Ishikawa (cell line): ENCODE measurements at regions not wholly inside any gene's neighbourhood (a gene's known extent, or its start where the extent isn't known, plus 50 kb on each side); places are given as distances from the start of the nearest gene placed in this dataset.

ENCODE experiments used
- CEBPB ChIP-seq: IDR thresholded peaks from 2 replicates; pipeline ENCODE4 v1.6.1; 2012
- CREB1 ChIP-seq: IDR thresholded peaks from 2 replicates; pipeline ENCODE4 v1.6.1; 2012; ENCODE audit warnings: low read depth
- EGR1 ChIP-seq: IDR thresholded peaks from 2 replicates; pipeline ENCODE4 v1.6.1; 2012
- EP300 ChIP-seq: IDR thresholded peaks from 2 replicates; pipeline ENCODE4 v1.6.1; 2012; ENCODE audit warnings: borderline replicate concordance
- FOXM1 ChIP-seq: IDR thresholded peaks from 2 replicates; pipeline ENCODE4 v1.6.1; 2012; ENCODE audit warnings: low read depth, borderline replicate concordance
- MAX ChIP-seq: IDR thresholded peaks from 2 replicates; pipeline ENCODE4 v1.6.1; 2012
- NFIC ChIP-seq: IDR thresholded peaks from 2 replicates; pipeline ENCODE4 v1.6.1; 2012
- RAD21 ChIP-seq: IDR thresholded peaks from 2 replicates; pipeline ENCODE4 v1.6.1; 2012; ENCODE audit warnings: low read depth
- REST ChIP-seq: IDR thresholded peaks from 2 replicates; pipeline ENCODE4 v1.6.1; 2012; ENCODE audit warnings: low read depth, mild to moderate bottlenecking
- TAF1 ChIP-seq: IDR thresholded peaks from 2 replicates; pipeline ENCODE4 v1.6.1; 2012; ENCODE audit warnings: low read depth, mild to moderate bottlenecking
- TCF12 ChIP-seq: IDR thresholded peaks from 2 replicates; pipeline ENCODE4 v1.6.1; 2012; ENCODE audit warnings: low read depth
- TEAD4 ChIP-seq: IDR thresholded peaks from 2 replicates; pipeline ENCODE4 v1.6.1; 2012
- USF1 ChIP-seq: IDR thresholded peaks from 2 replicates; pipeline ENCODE4 v1.6.1; 2012
- YY1 ChIP-seq: IDR thresholded peaks from 2 replicates; pipeline ENCODE4 v1.6.1; 2012; ENCODE audit warnings: low read depth
- ZBTB7A ChIP-seq: IDR thresholded peaks from 2 replicates; pipeline ENCODE4 v1.6.1; 2012; ENCODE audit warnings: low read depth

- no peak for TF ChIP-seq RAD21
- TF ChIP-seq TEAD4, result no peak
- no peak for TF ChIP-seq ZBTB7A
- no peak for TF ChIP-seq NFIC
- TF ChIP-seq USF1, result no peak
- TF ChIP-seq TAF1, result no peak
- TF ChIP-seq MAX, result no peak
- TF ChIP-seq FOXM1, result no peak
- TF ChIP-seq EP300, result no peak
- no peak for TF ChIP-seq YY1
- no peak for TF ChIP-seq CREB1
- no peak for TF ChIP-seq CEBPB
- TF ChIP-seq EGR1, result no peak
- no peak for TF ChIP-seq TCF12
- TF ChIP-seq REST, result no peak
Measured at GRCh38 chr18:61662726-61663125, 230.1 kb downstream of the RNF152 start.

GRCh38 chr18:61658431-61658830 is 234.4 kb downstream of the RNF152 start:
- TF ChIP-seq CREB1, result no peak
- TF ChIP-seq EGR1, result no peak
- TF ChIP-seq NFIC, result no peak
- no peak for TF ChIP-seq CEBPB
- TF ChIP-seq TAF1, result no peak
- TF ChIP-seq RAD21, result no peak

GRCh38 chr18:61657066-61657732 is 235.6 kb downstream of the RNF152 start:
- TF ChIP-seq FOXM1 (no peak), YY1 (no peak), TEAD4 (no peak), EP300 (no peak), NFIC (no peak), TCF12 (no peak), TAF1 (no peak), MAX (no peak), RAD21 (no peak), EGR1 (no peak), USF1 (no peak), CREB1 (no peak), CEBPB (no peak), REST (no peak), ZBTB7A (no peak)

- TF ChIP-seq TAF1 (no peak), REST (no peak), EGR1 (no peak), NFIC (no peak), MAX (no peak), YY1 (no peak)
Measured at GRCh38 chr18:61655630-61656029, 237.2 kb downstream of the RNF152 start.
